Liver (tissue), 8 donors: ENCODE measurements at regions not wholly inside any gene's neighbourhood (a gene's known extent, or its start where the extent isn't known, plus 50 kb on each side); places are given as distances from the start of the nearest gene placed in this dataset.

Experiments
- DNase-seq: peaks from one replicate; pipeline ENCODE4 v3.0.0-alpha.2; 2017; ENCODE audit warnings: low spot score
- H3K27ac ChIP-seq, 2 donors: one replicate each; pipeline ENCODE4 v1.7.0; 2013; ENCODE audit warnings: inconsistent platforms in 2 of 2, low read length in 2 of 2, control low read depth in 1 of 2, low read depth in 1 of 2, mild to moderate bottlenecking in 1 of 2
- H3K27me3 ChIP-seq, 4 donors: one replicate each; pipeline versions ENCODE4 v1.6.1 to v1.7.0; 2013; ENCODE audit warnings: low read length in 3 of 4, inconsistent platforms in 1 of 4, mild to moderate bottlenecking in 1 of 4, moderate library complexity in 1 of 4; ENCODE audit not compliant: control insufficient read depth in 4 of 4, insufficient read depth in 4 of 4
- H3K36me3 ChIP-seq, 4 donors: one replicate each; pipeline versions ENCODE4 v1.6.1 to v1.7.0; 2013; ENCODE audit warnings: low read length in 3 of 4, mild to moderate bottlenecking in 3 of 4, low read depth in 1 of 4, moderate library complexity in 1 of 4; ENCODE audit not compliant: control insufficient read depth in 4 of 4, insufficient read depth in 3 of 4
- H3K4me1 ChIP-seq, 4 donors: one replicate each; pipeline versions ENCODE4 v1.6.1 to v1.7.0; 2013; ENCODE audit warnings: low read length in 3 of 4, mild to moderate bottlenecking in 3 of 4, moderate library complexity in 1 of 4; ENCODE audit not compliant: control insufficient read depth in 4 of 4, insufficient read depth in 4 of 4
- H3K4me3 ChIP-seq, 3 donors: one replicate each; pipeline versions ENCODE4 v1.6.1 to v1.7.0; 2013; ENCODE audit warnings: low read length in 3 of 3, control low read depth in 1 of 3, low read depth in 1 of 3, mild to moderate bottlenecking in 1 of 3
- H3K9ac ChIP-seq, 2 donors: one replicate each; pipeline ENCODE4 v1.7.0; 2013; ENCODE audit warnings: low read length in 2 of 2, mild to moderate bottlenecking in 2 of 2, moderate library complexity in 2 of 2, control low read depth in 1 of 2, low read depth in 1 of 2
- H3K9me3 ChIP-seq, 4 donors: one replicate each; pipeline versions ENCODE4 v1.6.1 to v1.7.0; 2013; ENCODE audit warnings: low read length in 3 of 4; ENCODE audit not compliant: control insufficient read depth in 4 of 4
- ATF3 ChIP-seq: IDR thresholded peaks from 2 replicates; pipeline ENCODE4 v1.6.1; 2016; ENCODE audit warnings: antibody characterized with exemption
- CTCF ChIP-seq: fragments of 150-350 bp; IDR thresholded peaks from 2 replicates; pipeline ENCODE4 v1.5.1; 2017; ENCODE audit warnings: improper control_type of control experiment, low read depth, low read length; ENCODE audit not compliant: missing input control
- EGR1 ChIP-seq, 2 donors: IDR thresholded peaks; 2 replicates each; pipeline ENCODE4 v1.6.1; 2016 to 2018; ENCODE audit warnings: antibody characterized with exemption in 2 of 2, low read depth in 2 of 2
- FOXA1 ChIP-seq: IDR thresholded peaks from 2 replicates; pipeline ENCODE4 v1.6.1; 2016; ENCODE audit warnings: antibody characterized with exemption
- FOXA2 ChIP-seq: IDR thresholded peaks from 2 replicates; pipeline ENCODE4 v1.6.1; 2016; ENCODE audit warnings: antibody characterized with exemption
- GABPA ChIP-seq, 2 donors: IDR thresholded peaks in 1 of 2; conservative IDR thresholded peaks in 1 of 2; 2 replicates each; pipeline ENCODE4 v1.6.1; 2016; ENCODE audit warnings: antibody characterized with exemption in 2 of 2, mild to moderate bottlenecking in 1 of 2, moderate library complexity in 1 of 2
- HNF4A ChIP-seq, 2 donors: conservative IDR thresholded peaks; 2 replicates each; pipeline ENCODE4 v1.6.1; 2016; ENCODE audit warnings: antibody characterized with exemption in 2 of 2, mild to moderate bottlenecking in 2 of 2
- HNF4G ChIP-seq: IDR thresholded peaks from 2 replicates; pipeline ENCODE4 v1.6.1; 2016; ENCODE audit warnings: antibody characterized with exemption
- JUND ChIP-seq, 2 donors: IDR thresholded peaks; 2 replicates each; pipeline ENCODE4 v1.6.1; 2016; ENCODE audit warnings: antibody characterized with exemption in 2 of 2
- NR2F2 ChIP-seq: IDR thresholded peaks from 2 replicates; pipeline ENCODE4 v1.6.1; 2016; ENCODE audit warnings: antibody characterized with exemption
- RAD21 ChIP-seq, 2 donors: IDR thresholded peaks; 2 replicates each; pipeline ENCODE4 v1.6.1; 2016; ENCODE audit warnings: antibody characterized with exemption in 2 of 2, mild to moderate bottlenecking in 2 of 2
- RXRA ChIP-seq, 2 donors: IDR thresholded peaks; 2 replicates each; pipeline ENCODE4 v1.6.1; 2017 to 2018; ENCODE audit warnings: antibody characterized with exemption in 2 of 2, mild to moderate bottlenecking in 1 of 2
- SP1 ChIP-seq: IDR thresholded peaks from 2 replicates; pipeline ENCODE4 v1.6.1; 2018; ENCODE audit warnings: antibody characterized with exemption, mild to moderate bottlenecking
- TAF1 ChIP-seq: conservative IDR thresholded peaks from 2 replicates; pipeline ENCODE4 v1.6.1; 2016; ENCODE audit warnings: antibody characterized with exemption, mild to moderate bottlenecking
- YY1 ChIP-seq: IDR thresholded peaks from 2 replicates; pipeline ENCODE4 v1.6.1; 2016; ENCODE audit warnings: antibody characterized with exemption, mild to moderate bottlenecking
- WGBS: extraction: QIAGEN DNeasy Blood & Tissue Kit; methylation state at CpG from one replicate; pipeline ENCODE4 v1.1.7; 2013; 5-methylcytosine and 5-hydroxymethylcytosine counted together
- TF ChIP-seq, protein P1 (sequence below): IDR thresholded peaks from 2 replicates; pipeline ENCODE4 v1.6.1; 2016; ENCODE audit warnings: antibody characterized with exemption
- TF ChIP-seq, protein P2 (sequence below): IDR thresholded peaks from 2 replicates; pipeline ENCODE4 v1.6.1; 2016; ENCODE audit warnings: antibody characterized with exemption
- TF ChIP-seq, protein P3 (sequence below): IDR thresholded peaks from 2 replicates; pipeline ENCODE4 v1.6.1; 2016; ENCODE audit warnings: antibody characterized with exemption, mild to moderate bottlenecking
- donor health status: healthy.
- donor health status: healthy.
- donor health status: healthy.
- donor health status: healthy.
- donor health status: healthy.

GRCh38 chr2:9761577-9761976, 81.7 kb upstream of the TAF1B start:
- WGBS, result 93% methylated on average over 11 of the region's 11 CpGs
- TF ChIP-seq EGR1 (IDR thresholded peaks at IDR 0.05; ENCODE audit: low read depth in 2 of 2) (no peak), SP1 (no peak), ATF3 (no peak), HNF4A (conservative IDR thresholded peaks at IDR 0.05) (no peak), RAD21 (IDR thresholded peaks at IDR 0.05) (no peak)
- no peak overlapping the region for H3K4me3 ChIP-seq
- H3K27ac ChIP-seq, result no peak overlapping the region
- no peak for DNase-seq
- no peaks in the 10 kb centered on the region for H3K36me3 ChIP-seq
- no peaks in the 10 kb centered on the region for H3K9me3 ChIP-seq
- H3K4me1 ChIP-seq, result no peaks in the 10 kb centered on the region
- no peak overlapping the region for H3K9ac ChIP-seq
- H3K27me3 ChIP-seq, result peaks cover 0 to 5% (median 0%) of the 10 kb centered on the region in 4 donors

DNA sequence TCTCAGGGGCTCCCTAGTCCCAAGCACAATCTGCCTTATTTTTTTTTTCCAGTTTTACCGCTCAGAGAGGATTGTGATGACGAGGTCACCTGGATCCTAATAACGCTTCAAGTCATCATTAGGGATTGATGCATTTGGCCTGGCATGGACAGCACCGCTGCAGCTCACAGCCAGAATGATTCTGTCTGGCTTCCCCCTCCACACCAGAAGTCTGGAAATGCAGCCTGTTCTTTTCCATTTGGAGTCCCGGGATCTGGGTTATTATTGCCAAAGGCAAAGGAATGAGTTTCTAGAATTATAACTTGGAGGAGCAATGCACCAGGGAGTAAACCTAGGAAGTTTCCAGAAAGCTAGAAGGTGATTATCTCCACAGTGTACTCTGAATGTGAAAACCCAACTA, 81.1 kb upstream of the TAF1B start:
- no peak for DNase-seq
- H3K9me3 ChIP-seq, result no peaks in the 10 kb centered on the region
- no peaks in the 10 kb centered on the region for H3K4me1 ChIP-seq
- H3K27ac ChIP-seq, result no peak overlapping the region
- no peaks in the 10 kb centered on the region for H3K36me3 ChIP-seq
- TF ChIP-seq SP1 (no peak), RXRA (IDR thresholded peaks at IDR 0.05) (no peak), TAF1 (no peak), CTCF (no peak), FOXA2 (no peak), NR2F2 (no peak), HNF4A (conservative IDR thresholded peaks at IDR 0.05) (no peak), FOXA1 (no peak)
- H3K9ac ChIP-seq, result no peak overlapping the region
- H3K4me3 ChIP-seq, result no peak overlapping the region
- WGBS, result 92% methylated on average over 5 of the region's 5 CpGs
- no peaks in the 10 kb centered on the region for H3K27me3 ChIP-seq

DNA sequence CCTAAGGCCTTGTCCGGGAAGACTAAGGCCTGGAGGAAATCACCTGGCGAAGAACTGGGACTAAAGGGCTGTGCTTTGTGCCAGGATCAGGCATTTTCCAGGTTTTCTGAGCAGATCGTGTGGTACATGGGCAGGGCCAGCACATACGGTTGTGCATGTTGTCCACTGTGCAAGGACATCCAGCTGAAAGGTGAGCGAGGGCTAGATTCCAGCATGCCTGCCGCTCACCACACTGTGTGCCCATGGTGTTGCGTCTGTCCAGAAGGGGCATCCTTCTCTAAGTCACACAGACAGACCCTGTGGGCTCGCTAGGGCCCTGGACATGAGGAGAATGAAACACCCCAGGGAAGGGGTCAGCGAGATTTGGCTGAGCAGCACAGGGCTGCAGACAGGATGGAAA, 80.3 kb upstream of the TAF1B start:
- Histone ChIP-seq H3K4me1 (no peaks in the 10 kb centered on the region), H3K9ac (no peak overlapping the region), H3K36me3 (no peaks in the 10 kb centered on the region), H3K4me3 (no peak overlapping the region), H3K27me3 (no peaks in the 10 kb centered on the region), H3K9me3 (no peaks in the 10 kb centered on the region), H3K27ac (no peak overlapping the region)
- DNase-seq, result no peak
- WGBS, result 96% methylated on average over 9 of the region's 9 CpGs
- TF ChIP-seq, protein P1, sequence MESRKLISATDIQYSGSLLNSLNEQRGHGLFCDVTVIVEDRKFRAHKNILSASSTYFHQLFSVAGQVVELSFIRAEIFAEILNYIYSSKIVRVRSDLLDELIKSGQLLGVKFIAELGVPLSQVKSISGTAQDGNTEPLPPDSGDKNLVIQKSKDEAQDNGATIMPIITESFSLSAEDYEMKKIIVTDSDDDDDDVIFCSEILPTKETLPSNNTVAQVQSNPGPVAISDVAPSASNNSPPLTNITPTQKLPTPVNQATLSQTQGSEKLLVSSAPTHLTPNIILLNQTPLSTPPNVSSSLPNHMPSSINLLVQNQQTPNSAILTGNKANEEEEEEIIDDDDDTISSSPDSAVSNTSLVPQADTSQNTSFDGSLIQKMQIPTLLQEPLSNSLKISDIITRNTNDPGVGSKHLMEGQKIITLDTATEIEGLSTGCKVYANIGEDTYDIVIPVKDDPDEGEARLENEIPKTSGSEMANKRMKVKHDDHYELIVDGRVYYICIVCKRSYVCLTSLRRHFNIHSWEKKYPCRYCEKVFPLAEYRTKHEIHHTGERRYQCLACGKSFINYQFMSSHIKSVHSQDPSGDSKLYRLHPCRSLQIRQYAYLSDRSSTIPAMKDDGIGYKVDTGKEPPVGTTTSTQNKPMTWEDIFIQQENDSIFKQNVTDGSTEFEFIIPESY, result no peak
- no peak for TF ChIP-seq HNF4A (conservative IDR thresholded peaks at IDR 0.05)
- no peak for TF ChIP-seq YY1
- no peak for TF ChIP-seq HNF4G
- TF ChIP-seq RAD21 (IDR thresholded peaks at IDR 0.05), result no peak
- TF ChIP-seq FOXA1, result no peak
- TF ChIP-seq, protein P2, sequence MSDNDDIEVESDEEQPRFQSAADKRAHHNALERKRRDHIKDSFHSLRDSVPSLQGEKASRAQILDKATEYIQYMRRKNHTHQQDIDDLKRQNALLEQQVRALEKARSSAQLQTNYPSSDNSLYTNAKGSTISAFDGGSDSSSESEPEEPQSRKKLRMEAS, result no peak
- no peak for TF ChIP-seq GABPA (IDR thresholded peaks at IDR 0.05 in 1 of 2, conservative IDR thresholded peaks at IDR 0.05 in 1 of 2)
- TF ChIP-seq NR2F2, result no peak
- no peak for TF ChIP-seq JUND (IDR thresholded peaks at IDR 0.05)
- TF ChIP-seq, protein P3, sequence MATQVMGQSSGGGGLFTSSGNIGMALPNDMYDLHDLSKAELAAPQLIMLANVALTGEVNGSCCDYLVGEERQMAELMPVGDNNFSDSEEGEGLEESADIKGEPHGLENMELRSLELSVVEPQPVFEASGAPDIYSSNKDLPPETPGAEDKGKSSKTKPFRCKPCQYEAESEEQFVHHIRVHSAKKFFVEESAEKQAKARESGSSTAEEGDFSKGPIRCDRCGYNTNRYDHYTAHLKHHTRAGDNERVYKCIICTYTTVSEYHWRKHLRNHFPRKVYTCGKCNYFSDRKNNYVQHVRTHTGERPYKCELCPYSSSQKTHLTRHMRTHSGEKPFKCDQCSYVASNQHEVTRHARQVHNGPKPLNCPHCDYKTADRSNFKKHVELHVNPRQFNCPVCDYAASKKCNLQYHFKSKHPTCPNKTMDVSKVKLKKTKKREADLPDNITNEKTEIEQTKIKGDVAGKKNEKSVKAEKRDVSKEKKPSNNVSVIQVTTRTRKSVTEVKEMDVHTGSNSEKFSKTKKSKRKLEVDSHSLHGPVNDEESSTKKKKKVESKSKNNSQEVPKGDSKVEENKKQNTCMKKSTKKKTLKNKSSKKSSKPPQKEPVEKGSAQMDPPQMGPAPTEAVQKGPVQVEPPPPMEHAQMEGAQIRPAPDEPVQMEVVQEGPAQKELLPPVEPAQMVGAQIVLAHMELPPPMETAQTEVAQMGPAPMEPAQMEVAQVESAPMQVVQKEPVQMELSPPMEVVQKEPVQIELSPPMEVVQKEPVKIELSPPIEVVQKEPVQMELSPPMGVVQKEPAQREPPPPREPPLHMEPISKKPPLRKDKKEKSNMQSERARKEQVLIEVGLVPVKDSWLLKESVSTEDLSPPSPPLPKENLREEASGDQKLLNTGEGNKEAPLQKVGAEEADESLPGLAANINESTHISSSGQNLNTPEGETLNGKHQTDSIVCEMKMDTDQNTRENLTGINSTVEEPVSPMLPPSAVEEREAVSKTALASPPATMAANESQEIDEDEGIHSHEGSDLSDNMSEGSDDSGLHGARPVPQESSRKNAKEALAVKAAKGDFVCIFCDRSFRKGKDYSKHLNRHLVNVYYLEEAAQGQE, result no peak
- no peak for TF ChIP-seq RXRA (IDR thresholded peaks at IDR 0.05)
- TF ChIP-seq FOXA2, result no peak
- no peak for TF ChIP-seq SP1
- no peak for TF ChIP-seq TAF1
- no peak for TF ChIP-seq ATF3
- TF ChIP-seq EGR1 (IDR thresholded peaks at IDR 0.05; ENCODE audit: low read depth in 2 of 2), result no peak
